ENCODE measurements at regions not wholly inside any gene's neighbourhood (a gene's known extent, or its start where the extent isn't known, plus 50 kb on each side); places are given as distances from the start of the nearest gene placed in this dataset.
"Not testable (repeated sequence)": the region's sequence is repeated elsewhere in the genome, so short reads cannot be mapped to it uniquely, and the experiment has no call there.

DNA sequence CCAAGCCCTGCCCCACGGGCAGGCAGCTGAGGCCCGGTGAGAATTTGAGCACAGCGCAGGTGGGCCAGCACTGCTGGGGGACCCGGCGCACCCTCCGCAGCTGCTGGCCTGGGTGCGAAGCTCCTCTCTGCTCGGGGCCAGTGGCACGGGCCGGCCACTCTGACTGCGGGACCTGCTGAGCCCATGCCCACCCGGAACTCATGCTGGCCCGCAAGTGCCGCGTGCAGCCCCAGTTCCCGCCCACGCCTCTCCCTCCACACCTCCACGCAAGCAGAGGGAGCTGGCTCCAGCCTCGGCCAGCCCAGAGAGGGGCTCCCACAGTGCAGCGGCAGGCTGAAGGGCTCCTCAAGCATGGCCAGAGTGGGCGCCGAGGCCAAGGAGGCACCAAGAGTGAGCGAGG lies 190.1 kb upstream of the IGFBP7 start:
- DNase-seq, result not testable (repeated sequence)

DNA sequence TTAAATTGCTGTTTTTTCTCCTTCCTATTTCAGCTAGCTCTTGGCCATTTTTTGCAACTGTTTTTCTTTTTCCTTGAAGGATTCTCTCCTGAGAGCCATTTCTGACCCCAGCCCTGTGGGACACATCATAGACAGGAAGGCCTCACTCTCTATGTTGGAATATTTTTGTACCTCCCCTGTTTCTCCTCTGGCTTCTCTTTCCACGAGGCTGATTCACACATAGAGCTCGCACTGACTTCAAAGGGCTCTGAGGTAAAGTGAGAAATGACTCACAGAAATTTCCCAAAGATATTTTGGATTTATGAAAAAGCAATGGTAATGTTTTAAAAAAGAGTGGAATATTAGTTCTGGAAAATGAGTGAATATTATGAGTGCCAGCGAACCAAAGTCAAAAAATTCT lies 181.7 kb upstream of the IGFBP7 start:
- no peak for DNase-seq

DNA sequence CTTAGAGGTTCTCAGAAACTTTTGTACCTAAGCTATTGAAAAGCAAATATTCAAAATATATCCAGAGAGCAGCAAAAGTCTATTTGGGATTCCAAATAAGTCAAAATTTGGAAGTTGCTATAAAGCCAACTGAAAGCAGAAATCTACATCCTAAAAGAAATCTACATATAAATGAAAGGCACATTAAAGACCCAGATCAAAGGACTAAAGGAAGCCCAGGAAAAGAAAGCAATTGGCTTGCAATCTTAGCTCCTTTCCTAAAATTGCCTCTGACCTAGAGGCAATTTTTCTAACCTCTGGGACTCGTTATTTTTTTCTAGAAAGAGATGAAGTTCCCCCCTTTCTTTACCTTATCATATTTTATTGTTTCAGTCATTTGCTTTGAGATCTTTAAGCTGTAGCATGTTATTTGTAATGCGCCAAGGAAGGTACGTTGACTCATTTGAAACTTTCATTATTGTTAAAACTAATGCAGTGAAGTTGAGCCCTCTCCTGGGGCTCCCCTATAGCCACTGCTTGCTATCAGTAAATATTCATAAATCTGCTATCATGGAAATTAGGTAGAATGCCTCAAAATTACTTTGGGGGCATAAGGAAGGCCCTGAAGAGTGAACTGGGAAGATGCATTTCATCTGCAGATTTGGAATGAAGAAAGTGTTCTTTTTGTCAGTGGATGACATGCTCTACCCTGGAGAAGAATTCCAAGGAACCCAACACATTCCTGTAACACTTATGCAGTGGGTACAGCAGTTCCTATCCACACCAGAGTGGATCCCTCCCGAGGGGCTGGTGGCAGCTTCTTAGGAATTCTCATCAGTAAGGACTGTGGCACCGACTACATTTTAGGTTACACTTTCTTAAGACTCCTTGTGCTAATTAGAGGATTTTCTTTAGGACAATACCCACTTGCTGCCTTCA lies 177.8 kb upstream of the IGFBP7 start:
- no peak for DNase-seq

GRCh38 chr4:57282933-57283310 lies 172.7 kb upstream of the IGFBP7 start:
- DNase-seq, result no peak

- no peak for DNase-seq
Observed at GRCh38 chr4:57280481-57280880, 170.3 kb upstream of the IGFBP7 start.

GRCh38 chr4:57278780-57279179 lies 168.6 kb upstream of the IGFBP7 start:
- no peak for DNase-seq

DNA sequence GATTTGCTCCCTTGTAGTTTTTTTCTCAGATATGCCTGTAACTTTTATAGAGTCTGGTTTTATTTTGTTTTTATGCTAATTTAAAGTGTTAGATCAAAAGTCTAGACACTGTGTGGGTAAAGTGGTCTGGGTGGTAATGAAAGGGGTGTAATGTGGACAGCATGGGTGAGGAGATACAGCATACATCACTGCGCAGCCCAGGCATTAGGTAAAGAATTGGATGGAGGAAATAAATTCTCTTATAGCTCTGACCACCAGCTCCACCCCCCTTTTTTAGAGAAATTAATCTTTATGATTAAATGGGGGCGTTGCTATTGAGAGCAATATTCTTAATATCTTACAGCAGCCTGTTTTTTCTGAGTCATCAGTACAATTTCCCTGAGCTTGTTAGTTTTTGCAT lies 163.9 kb upstream of the IGFBP7 start:
- DNase-seq, result no peak

- no peak for DNase-seq
Observed at GRCh38 chr4:57270346-57270745, 160.2 kb upstream of the IGFBP7 start.

- no peak for DNase-seq
Observed at GRCh38 chr4:57265831-57266582, 155.8 kb upstream of the IGFBP7 start.

DNA sequence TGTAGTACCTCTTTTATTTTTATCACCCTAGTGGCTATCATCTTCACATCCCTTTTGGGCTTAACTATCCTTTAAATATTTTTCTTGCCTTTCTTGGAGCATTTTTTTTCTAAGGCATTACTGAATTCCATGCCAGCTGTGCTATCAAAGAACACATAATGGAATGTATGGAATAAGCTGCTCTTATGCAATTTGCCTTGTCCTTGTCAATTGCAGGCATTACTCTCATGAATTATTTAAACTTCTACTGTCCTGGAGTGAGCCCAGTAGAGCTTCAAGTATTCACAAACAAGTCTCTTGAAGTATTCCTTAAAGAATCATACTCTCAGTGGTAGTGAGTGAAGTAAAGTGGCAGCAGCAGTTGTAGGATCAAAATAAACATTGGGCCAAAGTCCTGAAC lies 144.6 kb upstream of the IGFBP7 start:
- DNase-seq, result no peak

DNA sequence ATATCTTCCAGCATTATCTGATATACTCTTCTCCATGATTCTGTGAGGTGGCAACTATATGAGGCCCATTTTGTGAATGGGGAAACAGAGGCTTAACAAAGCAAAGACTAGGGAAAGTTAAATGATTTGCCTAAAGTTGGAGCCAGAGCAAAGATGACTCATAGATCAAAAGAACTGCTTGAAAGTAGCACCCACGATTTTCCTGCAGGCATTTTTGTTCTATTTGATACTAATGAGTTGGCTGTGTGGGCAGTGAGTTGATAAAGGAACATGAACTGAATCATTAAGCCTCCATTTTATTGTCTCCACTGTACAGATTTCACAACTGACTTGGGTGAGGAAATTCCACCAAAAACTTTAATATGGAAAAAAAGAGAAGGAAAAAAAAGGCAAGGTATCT lies 138.9 kb upstream of the IGFBP7 start:
- no peak for DNase-seq

GRCh38 chr4:57243076-57243475 lies 132.9 kb upstream of the IGFBP7 start:
- DNase-seq, result no peak

DNA sequence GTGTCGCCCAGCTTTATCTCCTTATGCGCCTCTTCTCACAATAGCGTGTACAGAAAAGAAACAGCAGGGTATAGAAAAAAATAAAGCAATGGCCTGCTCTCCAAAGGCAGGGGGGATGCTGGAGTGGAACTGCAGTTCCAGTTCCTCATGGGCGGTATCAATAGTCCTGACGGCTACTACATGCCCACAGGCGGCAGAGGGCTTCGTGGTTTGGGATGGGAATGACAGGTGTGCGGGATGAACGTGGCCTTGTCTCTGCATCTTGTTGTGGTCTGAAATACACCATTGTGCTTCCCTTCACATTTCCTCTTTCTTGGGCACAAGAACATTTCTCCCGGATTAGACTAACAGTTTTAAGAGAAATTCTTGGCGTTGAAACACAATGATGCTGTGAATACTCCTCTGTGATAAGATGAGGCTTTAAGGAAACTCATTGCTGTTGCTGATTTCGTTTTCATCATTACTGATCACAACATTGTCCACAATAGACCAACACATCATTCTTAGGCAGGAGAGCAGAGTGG lies 124.1 kb upstream of the IGFBP7 start:
- DNase-seq, result no peak

DNA sequence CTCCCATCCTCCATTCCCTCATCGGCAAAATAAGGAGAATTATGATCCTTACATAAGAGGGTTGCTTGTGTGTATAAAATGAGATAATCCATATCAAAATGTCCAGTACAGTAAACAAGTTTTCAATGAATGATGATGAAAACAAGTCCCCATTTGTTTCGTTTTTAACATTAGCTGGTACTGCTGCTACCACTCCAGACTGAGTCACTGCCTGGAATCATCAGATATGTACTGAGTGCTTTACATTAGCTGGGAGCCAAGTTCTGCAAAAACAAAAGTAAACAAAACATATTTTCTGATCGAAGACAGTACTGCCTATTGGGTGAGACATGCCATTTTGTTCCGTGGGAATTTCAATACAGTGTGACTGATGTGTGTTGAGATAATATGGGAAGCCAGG lies 123.2 kb upstream of the IGFBP7 start:
- no peak for DNase-seq

- no peak for DNase-seq
Observed at GRCh38 chr4:57231781-57232180, 121.6 kb upstream of the IGFBP7 start.

GRCh38 chr4:57220734-57221133 lies 110.5 kb upstream of the IGFBP7 start:
- DNase-seq, result no peak

- no peak for DNase-seq
Observed at GRCh38 chr4:57220172-57220571, 110.0 kb upstream of the IGFBP7 start.

DNA sequence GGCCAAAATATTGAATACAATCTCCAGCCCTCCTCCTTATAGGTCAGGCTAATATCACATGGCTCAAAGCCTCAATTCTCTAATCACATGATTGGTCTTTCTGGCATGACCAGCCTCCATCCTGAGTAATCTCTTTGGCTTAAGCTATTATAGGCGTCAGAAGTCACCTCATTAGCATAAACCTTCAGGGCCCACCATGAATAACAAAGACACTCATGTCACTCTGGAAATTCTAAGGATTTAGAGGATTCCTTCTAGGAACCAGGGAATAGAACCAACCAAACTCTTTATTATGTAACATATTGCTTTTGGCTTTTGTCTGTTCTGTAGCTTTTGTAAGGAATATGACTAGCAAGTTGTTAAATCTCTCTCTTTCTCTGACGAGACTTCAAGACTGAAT lies 109.2 kb upstream of the IGFBP7 start:
- DNase-seq, result no peak

DNA sequence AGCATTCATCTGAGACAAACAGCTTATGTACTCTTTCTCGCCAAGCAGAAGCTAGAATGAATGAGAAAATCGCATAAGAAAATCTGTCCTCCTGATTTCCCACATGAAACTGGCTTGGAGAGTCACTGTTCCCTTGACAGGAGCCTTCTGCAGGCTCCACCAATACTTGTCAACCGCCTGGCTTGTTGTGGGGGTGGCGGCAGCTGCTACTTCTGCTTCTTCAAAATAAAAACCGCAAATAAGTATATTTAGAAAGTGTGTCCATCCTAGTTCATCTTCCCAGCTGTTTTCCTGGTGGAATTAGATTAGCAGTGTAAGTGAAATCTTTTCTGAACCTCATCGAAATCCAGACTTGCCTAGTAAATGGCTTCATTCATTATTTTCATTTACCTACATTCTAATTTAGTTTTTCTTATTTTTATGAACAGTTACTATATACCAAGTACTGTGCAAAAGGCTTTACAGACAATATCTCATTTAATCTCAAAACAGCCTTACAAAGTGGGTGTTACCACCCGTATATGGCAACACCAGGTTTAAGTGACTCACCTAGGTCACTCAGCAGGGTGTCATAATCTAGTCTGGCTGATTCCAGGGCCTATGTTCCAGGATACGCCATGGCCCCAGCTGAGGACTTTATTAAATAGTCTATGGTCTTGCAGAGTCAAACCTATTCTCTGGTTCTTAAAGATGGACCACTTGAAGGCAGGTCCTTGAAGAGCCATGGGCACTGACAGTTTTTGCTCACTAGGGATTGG lies 104.6 kb upstream of the IGFBP7 start:
- DNase-seq, result no peak

- DNase-seq, result no peak
Observed at GRCh38 chr4:57211131-57211530, 100.9 kb upstream of the IGFBP7 start.

DNA sequence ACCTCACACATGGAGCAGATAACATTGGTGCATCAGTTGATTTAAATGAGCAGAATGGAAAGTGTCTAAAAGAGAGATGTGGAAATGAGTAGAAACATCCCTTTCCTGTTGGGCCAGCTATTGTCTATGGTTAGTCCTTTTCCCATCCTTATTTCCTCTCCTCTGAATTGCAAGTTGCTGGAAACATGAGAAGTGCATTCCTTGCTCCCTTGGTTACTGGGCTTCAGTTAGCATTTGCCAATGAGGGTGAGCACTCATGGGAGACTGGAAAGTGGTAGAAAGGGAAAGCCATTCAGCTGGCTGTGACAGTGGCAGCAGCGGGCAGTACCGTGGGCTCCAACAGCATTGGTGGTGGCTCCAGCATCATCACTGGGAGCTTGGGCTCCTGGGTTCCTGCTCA lies 96.0 kb upstream of the IGFBP7 start:
- DNase-seq, result no peak

DNA sequence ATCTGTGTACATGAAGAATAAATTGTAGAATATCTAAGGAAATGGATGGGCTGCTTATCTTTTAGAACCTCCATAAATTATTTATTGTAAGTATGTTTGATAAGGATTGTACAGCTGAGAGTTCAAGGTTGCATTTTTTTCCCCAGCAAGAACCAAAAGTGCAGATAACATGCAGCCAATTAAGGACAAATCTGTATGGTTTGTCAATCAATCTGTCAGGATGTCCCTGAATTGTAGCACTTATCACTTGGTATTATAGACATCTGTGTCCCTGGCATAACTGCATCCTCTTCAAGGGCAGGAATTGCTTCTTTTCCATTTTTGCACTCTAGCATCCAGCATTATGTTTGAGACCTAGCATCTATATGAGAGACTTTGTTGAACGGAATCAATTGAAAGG lies 95.4 kb upstream of the IGFBP7 start:
- no peak for DNase-seq

DNA sequence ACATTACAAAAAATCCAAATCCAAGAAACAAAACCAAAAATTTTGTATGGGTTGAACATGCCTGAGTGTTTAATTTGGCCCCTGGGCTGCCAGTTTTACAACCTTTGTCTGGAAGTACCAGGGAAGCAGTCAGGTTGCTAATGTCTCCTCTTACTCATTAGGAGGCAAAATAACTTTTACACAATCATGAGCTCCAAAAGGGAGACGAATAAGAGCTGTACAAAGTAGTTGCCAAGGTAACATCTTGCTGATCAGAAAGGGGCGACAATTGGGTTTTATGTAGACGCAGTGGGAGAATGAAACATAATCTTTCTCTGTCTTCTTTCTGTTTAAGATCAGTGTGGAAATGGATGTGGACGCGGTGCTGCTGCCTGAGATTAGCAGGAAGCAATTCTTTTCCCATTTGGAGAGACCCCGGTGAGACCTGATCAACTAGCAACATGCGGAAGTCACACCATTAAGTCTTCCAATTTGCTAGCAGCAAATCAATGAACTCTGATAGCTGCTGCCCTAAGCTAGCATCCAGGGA lies 90.7 kb upstream of the IGFBP7 start:
- DNase-seq, result no peak

Data from central memory CD4-positive, alpha-beta T cell (primary cell).